ENCODE measurements at regions not wholly inside any gene's neighbourhood (a gene's known extent, or its start where the extent isn't known, plus 50 kb on each side); places are given as distances from the start of the nearest gene placed in this dataset.

- TF ChIP-seq POLR2A (IDR thresholded peaks at IDR 0.05) (no peak), CTCF (IDR thresholded peaks at IDR 0.05) (no peak)
Measured at GRCh38 chr2:235142601-235143000, 190.8 kb downstream of the SH3BP4 start.
